ENCODE measurements at regions not wholly inside any gene's neighbourhood (a gene's known extent, or its start where the extent isn't known, plus 50 kb on each side); places are given as distances from the start of the nearest gene placed in this dataset.
"Not testable (repeated sequence)": the region's sequence is repeated elsewhere in the genome, so short reads cannot be mapped to it uniquely, and the experiment has no call there.

DNA sequence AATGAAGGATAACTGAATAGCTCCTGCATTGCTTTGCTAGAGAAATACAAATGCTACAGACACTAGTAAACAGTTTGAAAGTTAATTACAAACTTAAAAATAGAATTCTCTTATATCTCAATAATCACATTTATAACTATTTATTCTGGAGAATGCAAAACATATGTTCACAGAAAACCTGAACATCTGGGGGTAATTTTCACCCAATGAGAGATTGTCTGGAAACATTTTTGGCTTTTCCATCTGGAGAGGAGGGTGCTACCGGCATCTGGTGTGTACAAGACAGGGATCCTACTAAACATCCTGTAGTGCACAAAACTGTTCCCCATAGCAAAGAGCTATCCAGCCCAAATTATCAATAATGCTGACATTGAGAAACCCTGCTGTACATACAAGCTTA lies 378.4 kb upstream of the CHORDC1 start:
- no peak for DNase-seq

DNA sequence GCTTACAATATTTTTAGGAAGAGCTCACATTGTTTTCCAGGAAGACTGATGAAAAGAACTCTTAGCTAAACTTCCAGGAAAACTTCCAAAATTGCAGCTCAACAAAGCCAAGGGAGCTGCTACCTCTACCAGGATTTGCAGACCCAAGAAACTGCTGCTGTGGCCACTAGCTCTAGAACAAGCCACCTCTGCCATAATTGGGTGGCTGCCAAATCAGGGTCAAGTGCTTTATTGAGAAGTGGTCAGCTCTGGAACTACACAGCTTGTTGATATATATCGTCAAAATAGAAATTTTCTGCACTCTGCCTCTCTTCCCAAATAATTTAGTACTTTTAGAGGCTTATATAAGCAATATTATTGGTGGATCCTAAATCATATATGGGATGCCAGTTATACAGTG lies 371.8 kb upstream of the CHORDC1 start:
- no peak for DNase-seq

DNA sequence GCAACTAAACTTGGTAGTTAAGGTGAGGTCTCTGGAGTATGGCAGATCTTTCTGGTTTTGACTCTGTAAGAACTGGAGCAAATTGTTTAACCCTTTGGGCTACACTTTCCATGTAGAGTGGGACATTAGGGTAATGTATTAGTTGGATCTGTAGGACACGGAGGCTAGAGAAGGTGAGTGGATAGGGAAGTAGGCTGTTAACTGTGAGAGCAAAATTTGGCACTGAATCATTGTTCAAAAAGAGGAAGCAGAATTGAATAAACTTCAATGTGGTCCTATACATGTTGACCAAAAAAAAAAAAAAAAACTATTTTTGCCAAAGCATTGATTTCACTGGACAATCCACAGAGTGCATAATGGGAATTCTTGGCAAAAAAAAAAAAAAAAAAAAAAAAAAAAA lies 370.2 kb upstream of the CHORDC1 start:
- DNase-seq, result no peak

DNA sequence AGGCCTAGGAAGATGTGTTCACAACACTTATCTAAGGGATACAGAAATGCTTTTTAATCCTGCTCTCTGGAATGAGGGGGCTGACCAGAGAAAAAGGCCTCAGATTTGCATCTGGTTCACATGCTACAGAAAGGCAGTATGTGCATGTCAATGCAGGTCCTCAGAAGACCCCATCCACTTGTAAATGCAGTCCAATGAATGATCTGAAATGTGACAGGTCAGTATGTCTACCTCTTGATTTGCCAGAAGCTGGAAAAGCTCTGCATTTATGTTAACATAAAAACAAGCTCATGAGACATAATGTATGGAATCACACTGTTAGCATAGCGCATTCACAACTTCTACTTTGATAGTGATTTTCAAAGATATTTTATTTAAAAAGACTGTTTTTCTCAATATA lies 367.4 kb upstream of the CHORDC1 start:
- DNase-seq, result no peak

DNA sequence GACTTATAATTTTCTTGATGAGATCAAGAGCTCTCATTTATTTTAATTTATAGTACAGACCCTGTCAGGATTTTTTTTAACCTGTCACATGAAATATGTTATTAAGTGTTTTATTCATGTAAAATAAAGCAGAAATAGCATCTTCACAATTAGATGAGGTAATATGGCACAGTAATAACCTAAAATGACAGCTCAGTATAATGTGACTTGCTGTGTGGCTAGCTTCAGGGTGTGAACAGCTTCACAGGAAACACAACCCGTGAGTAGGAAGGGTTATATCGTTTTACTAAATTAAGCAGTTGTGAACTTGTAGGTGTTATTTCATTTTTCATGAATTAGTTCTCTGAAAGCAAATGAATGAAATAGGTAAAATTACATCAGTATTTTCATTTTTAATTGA lies 366.9 kb upstream of the CHORDC1 start:
- DNase-seq, result no peak

DNA sequence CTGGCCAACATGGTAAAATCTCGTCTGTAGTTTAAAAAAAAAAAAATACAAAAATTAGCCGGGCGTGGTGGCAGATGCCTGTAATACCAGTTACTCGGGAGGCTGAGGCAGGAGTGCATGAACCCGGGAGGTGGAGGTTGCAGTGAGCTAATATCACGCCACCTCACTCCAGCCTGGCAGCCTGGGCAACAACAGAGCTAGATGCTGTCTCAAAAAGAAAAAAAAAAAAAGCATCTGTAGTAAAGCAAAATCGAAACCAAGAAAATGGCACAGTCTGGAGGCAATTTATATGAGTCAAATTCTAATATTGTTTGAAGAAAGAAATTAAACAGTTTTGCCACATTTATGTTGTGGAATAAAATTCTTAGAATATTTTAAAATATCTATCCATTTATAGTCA lies 365.0 kb upstream of the CHORDC1 start:
- no peak for DNase-seq

DNA sequence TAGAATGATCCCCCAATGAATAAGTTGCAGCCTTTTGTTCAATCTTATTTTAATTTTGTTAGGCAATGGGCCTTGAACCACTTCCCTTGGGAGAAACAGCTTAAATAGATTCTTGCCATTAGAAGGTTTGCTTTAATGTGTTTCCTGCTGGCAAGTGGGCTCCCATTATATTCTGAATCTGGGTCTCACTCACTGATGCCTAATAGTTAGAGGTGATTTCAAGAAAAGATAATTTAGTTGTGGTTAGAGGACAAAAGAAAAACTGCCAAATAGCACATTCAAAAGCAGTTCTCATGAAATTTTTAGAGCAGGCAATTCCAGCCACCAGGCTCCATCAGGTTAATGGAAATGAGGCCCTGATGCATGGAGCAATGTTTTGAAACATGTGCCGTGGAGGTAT lies 362.6 kb upstream of the CHORDC1 start:
- no peak for DNase-seq

DNA sequence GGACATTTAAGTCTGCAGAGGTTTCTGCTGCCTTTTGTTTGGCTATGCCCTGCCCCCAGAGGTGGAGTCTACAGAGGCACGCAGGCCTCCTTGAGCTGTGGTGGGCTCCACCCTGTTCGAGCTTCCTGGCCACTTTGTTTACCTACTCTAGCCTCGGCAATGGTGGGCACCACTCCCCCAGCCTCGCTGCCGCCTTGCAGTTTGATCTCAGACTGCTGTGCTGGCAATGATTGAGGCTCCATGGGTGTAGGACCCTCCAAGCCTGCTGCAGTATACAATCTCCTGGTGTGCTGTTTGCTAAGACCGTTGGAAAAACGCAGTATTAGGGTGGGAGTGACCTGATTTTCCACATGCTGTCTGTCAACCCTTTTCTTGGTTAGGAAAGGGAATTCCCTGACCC lies 360.1 kb upstream of the CHORDC1 start:
- DNase-seq, result not testable (repeated sequence)

DNA sequence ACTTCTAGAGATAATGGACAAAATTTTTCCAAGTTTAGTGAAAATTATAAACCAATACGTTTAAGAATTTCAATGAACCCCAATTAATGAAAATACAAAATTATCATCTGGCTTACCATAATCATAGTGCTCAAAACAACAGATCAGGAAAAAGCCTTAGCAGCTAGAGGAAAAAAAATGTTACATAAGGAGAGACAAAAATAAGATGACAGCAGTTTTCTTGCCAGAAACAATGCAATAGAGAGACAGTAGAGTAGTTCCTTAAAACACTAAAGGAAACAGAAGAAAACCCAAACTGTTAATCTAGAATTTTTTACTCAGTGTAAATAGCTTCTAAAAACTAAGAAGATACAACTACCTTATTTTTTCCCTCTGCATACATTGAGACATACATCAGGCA lies 341.7 kb upstream of the CHORDC1 start:
- DNase-seq, result no peak

DNA sequence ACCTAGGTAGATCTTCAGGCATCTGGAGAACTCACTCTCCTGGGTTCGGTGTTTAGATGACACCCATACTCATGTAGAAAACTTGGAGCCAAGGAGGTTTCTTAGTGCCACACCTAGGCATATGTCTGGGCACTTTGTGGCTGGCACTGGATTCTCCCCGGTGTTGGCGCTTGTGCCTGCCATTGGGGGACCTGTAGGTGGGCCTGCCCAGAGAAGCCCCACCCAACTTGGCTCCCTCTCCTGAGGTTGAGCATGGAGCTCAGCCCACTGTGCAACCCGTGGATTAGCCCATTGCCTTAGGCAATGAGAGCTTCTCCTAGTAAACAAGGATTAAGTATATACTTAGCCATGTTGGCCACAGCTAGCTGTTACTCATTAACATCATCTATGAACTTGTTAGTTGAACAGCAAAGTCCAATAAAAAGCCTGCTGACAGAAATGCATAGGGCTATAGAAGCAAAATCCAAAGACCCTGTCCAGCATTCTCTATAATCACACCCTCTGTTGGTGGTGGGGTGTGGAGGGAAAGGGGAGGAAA lies 335.5 kb upstream of the CHORDC1 start:
- DNase-seq, result no peak

DNA sequence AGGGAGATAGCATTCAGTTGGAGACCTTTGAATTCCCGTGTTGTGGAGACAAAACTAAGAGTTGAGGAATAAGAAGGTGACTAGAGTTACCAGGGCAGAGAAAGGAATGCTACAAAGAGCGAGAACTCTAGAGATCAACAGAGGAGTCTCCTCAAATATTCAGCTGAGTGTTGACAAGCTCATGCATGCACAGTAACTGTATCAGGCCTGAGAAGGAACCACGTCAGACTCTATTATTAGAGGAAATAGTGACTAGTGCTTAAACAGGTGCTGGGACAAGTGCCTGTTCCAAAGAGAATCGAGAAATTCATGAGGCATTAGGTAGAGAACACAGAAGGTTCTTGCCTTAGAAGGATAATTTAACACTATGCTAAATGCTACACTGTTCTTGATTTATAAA lies 333.8 kb upstream of the CHORDC1 start:
- DNase-seq, result no peak

DNA sequence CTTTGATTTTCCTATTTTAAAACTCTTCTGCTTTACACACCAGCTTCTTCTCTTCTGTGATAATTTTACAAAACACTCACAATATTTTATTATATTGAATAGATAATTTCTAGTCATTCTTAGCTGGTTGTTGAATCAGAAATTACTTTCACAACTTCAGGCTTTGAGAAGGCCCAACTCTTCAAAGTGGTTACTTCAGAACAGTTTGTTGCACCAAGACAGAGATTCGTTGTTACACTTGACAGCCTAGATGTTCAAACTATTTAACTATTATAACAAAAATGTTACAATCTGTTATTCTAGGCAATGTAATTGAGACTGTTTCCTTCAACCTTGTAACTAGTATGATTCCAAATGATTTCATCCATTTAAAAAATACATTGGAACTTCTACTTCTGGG lies 333.2 kb upstream of the CHORDC1 start:
- DNase-seq, result no peak

DNA sequence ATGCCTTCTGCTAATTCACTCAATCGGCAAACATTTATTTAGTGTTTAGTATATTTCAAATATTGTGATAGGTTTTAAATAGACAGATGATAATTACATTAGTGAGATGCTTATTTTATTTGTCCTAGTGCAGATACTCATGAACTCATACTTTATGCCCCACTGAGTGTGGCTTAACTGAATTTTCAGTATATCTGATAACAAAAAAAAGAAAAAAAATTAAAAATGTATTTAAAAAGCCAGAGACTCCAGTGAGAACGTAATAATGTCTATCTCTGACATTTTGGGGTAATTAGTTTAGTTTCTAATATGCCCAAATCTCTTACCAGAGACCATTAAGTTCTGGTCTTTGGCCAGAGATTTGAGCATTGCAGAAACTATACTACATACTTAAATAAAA lies 332.6 kb upstream of the CHORDC1 start:
- no peak for DNase-seq

DNA sequence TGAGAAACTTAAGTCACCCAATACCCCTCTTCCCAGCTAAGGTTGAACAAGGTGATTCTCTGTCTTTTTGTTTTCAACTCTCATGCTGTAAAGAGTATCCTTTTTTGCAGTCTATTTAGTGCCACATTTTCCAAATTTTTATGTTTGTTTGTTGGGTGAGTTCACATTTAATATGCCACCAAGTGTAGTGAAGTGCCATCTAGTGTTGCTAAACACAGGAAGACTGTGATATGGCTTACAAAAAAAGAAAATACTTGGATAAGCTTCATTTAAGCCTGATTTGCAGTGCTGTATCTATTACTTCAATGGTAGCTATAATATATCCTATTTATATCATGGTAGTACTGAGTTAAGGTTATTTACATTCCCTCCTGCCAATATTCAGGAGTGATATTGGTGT lies 319.2 kb upstream of the CHORDC1 start:
- DNase-seq, result no peak

DNA sequence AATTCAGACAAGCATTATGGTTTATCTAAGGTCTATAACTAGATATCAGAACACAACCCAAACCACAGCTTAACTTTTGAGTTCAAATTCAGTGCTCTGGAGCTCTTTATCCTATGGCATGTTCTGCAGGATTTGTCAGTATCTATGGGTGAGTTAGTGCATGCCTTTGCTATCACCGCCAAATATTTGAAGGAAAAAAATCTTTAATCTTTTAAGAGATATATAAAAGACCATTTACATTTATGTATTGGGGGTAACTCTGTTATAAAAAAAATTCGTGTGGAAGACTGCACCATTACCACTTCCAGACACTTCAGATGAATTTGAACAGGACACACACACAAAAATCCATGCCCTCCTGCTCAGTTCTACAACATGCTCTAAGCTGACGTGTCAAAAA lies 313.5 kb upstream of the CHORDC1 start:
- DNase-seq, result no peak

DNA sequence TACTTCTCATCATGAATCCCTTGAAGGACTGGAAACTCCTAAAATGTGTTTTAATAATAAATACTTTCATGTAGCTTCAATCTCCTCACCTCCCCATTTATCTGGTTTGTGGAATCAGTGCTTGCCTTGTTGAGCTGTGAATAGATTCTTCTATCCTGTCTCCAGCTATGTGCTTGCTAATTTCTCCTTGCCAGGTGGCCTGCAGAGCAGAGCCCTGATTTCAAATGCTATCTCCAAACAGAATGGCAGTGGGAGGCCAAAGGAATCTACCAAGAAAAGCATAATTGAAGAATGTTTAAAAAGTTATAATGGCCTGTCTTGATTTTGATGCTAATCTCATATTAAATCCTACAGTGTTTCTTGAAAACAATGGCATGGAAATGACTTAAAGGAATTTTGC lies 309.3 kb upstream of the CHORDC1 start:
- DNase-seq, result no peak

DNA sequence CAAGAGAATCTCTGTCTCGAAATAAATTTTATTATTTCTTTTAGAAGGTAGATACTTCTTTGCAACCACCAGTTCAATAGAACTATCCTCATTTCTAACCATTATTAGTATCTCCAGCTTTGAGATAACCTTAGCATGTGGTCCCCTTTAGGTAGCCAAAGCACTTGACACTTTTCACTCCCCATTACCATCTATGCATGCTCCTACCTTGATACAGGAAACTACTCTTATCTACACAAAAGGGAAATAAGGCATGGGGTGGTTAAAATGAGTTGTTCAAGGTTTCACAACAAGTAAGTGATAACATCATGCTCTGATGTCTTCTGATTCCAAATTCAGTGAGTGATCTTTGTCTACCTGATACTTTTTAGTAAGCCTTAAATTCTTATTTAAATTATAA lies 308.2 kb upstream of the CHORDC1 start:
- no peak for DNase-seq

DNA sequence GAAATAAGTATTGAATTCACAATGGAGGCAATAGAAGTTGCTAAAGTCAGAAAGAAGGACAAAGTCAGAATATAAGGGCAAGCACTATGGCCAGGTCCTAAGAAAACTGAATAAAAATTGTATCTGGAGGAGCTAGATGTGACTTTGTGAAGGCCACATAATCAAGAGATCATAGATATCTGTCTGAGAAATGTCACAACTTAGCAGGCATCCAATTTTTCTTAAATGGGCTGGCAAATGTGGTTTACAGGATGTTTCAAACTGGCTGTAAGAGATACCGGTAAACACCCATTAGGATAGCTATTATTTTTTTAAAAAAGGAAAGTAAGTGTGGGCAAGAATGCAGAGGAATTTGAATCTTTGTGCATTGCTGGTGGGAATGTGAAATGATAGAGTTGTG lies 303.1 kb upstream of the CHORDC1 start:
- no peak for DNase-seq

DNA sequence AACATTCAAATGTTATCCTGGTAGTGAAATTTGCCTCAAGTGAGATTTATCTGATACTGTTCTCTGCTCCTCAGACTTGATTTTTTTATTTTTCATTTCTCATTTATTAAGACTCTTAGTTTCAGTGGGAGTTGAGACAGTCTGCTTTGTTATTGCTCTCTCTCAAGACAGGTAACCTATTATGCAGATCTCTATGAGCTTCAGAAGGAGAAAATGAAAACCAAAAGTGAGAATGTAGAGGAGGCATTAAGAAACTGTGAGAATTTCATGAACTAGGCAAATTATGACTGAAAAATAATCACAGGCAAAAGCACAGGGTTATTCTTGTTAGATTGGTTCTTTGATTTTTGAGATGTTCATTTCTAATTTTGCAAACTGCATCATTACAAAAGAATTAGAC lies 290.0 kb upstream of the CHORDC1 start:
- no peak for DNase-seq

DNA sequence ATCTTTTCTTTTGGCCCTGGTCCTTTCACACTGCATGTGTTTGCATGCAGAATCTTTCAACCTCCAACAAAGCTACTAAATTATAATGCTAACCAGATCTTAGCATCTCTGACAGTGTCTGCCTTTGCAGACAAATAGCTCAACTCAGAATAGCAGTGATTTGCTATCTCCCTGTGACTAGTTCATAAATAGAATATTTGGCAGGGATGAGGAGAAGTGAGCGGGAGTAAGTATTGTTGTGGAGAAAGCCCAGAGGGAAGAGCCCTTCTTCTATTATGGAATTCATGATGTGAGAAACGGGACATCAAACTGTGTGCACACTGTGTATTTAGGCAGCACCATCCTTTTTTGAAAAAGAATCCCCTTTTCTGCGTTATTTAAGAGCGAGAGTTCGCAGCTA lies 288.0 kb upstream of the CHORDC1 start:
- no peak for DNase-seq

DNA sequence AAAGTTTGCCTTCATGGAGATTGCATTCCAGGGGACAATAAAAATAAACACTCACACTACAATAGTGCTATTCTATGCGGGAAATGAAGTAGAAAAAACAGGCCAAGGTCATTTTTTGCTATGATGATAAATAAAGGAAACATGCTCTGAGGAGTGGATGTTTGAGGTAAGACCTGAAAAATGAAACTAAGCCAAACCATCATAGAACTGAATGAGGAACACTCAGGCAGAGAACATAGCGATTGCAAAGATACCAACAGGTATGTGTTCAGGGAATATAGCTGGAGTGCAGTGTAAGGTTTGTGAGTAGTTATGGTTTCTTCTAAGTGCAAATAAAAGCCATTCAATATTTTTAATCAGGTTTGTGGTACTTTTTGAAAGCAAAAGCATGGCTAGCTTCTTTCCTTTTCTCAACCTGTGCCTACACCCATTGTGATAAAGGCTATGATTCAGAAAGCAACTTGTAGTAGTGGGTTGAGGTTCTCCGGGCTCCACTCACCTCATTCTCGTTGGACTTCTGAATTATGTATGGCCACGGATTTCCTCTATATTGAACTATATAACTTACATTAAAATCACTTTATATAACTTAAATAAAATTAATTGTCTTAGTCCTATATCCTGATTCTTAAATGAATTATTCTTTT lies 278.2 kb upstream of the CHORDC1 start:
- no peak for DNase-seq

DNA sequence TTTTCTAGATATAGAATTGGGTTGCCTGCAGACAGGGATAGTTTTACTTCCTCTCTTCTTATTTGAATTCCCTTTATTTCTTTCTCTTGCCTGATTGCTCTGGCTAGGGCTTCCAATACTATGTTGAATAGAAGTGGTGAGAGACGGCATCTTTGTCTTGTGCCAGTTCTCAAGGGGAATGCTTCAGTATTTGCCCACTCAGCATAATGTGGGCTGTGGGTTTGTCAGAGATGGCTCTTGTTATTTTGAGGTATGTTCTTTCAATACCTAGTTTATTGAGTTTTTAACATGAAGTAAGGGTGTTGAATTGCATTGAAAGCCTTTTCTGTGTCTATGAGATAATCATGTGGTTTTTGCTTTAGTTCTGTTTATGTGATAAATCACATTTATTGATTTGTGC lies 273.9 kb upstream of the CHORDC1 start:
- no peak for DNase-seq

DNA sequence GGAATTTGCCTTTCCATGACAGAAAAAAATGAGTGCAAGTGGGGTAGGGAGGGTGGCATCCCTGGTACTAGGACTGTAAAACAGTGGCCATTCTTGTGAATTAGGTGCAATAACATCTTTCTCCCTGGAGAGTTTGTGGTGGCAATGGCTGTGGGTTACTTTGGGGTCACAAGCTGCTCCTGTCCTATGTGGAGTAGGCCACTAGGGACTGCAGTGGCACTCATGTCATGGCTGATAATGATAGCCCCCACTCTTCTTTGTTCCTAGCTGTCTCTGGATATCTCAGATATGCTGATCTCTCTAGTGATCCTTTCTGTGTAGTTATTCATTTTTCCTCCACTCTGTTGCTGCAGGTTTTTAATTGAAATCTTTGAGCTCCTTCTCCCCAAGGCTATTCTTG lies 270.5 kb upstream of the CHORDC1 start:
- DNase-seq, result no peak

DNA sequence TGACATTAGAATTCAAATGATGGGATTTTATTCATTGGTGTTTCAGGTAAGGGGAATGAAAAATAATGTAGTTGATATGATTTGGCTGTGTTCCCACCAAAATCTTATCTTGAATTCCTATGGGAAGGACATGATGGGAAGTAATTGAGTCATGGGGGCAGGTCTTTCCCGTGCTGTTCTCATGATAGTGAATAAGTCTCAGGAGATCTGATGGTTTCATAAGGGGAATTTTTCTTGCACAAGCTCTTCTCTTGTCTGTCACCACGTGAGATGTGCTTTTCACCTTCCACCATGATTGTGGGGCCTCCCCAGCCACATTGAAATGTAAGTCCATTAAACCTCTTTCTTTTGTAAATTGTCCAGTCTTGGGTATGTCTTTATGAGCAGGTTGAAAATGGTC lies 268.6 kb upstream of the CHORDC1 start:
- DNase-seq, result no peak

DNA sequence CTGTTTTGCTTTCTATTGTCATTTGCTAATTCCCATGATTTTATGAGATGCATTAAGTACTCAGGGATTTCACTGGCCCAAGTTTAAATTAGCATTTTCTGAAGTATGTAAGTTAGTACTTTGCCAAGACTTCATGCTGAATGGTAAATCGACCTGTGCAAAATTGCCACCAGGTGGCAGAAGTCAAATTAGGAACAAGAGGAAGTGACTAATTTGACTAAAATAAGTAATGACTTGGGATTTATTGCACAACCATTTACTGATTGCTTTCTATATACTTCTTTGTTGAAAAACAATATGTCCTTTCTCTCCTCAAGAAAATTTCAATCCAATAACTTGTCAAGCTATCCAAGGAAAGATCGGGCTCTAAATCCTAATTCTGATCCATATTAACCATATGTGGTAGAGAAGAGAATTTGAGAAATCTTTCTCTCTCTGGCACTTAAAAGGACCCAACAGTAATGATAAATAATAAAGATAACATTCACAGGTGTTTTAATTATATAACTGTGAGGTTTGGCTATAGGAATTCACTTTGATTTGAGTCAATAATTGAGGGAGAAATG lies 253.7 kb upstream of the CHORDC1 start:
- no peak for DNase-seq
